ENCODE measurements at regions not wholly inside any gene's neighbourhood (a gene's known extent, or its start where the extent isn't known, plus 50 kb on each side); places are given as distances from the start of the nearest gene placed in this dataset.

GRCh38 chr13:107088061-107088460, 520.1 kb upstream of the ARGLU1 start:
- ChIA-PET CTCF (no interaction called here), POLR2A (no interaction called here)
- no peak for TF ChIP-seq ZNF629 (tag by site-specific recombination; IDR thresholded peaks at IDR 0.05)
- no peak for TF ChIP-seq HOXA7 (CRISPR knock-in tag; IDR thresholded peaks at IDR 0.05; ENCODE audit: borderline replicate concordance)
- no peak for TF ChIP-seq ZNF423 (tag by site-specific recombination; IDR thresholded peaks at IDR 0.05)
- no peak for TF ChIP-seq KLF8 (tag by site-specific recombination; IDR thresholded peaks at IDR 0.05)
- TF ChIP-seq EGR2 (tag by site-specific recombination; IDR thresholded peaks at IDR 0.05; ENCODE audit: low read depth): no peak
- TF ChIP-seq ZNF660 (tag by site-specific recombination; IDR thresholded peaks at IDR 0.05): no peak
- TF ChIP-seq ZBTB11 (tag by site-specific recombination; conservative IDR thresholded peaks at IDR 0.05; ENCODE audit: low read depth): no peak
- TF ChIP-seq ZXDB (tag by site-specific recombination; IDR thresholded peaks at IDR 0.05): no peak
- no peak for TF ChIP-seq ZNF16 (tag by site-specific recombination; IDR thresholded peaks at IDR 0.05; ENCODE audit: low read depth)
- TF ChIP-seq GFI1B (tag by site-specific recombination; IDR thresholded peaks at IDR 0.05): no peak
- no peak for TF ChIP-seq ZNF311 (tag by site-specific recombination; IDR thresholded peaks at IDR 0.05; ENCODE audit: borderline replicate concordance)
- no peak for TF ChIP-seq KLF7 (tag by site-specific recombination; IDR thresholded peaks at IDR 0.05; ENCODE audit: borderline replicate concordance)
- Histone ChIP-seq H3K36me3 (ENCODE audit: control insufficient read depth in 2 of 2, insufficient read depth in 1 of 2, low read length in 2 of 2) (no peaks in the 10 kb centered on the region), H3K27ac (ENCODE audit: extremely low read depth, low read depth, low read length) (no peak overlapping the region), H3K4me1 (ENCODE audit: control insufficient read depth, insufficient read depth, low read length) (no peaks in the 10 kb centered on the region), H3K9me3 (ENCODE audit: control insufficient read depth, insufficient read depth, low read depth, low read length) (no peaks in the 10 kb centered on the region), H3K4me3 (ENCODE audit: low read depth, low read length) (no peak overlapping the region)

DNA sequence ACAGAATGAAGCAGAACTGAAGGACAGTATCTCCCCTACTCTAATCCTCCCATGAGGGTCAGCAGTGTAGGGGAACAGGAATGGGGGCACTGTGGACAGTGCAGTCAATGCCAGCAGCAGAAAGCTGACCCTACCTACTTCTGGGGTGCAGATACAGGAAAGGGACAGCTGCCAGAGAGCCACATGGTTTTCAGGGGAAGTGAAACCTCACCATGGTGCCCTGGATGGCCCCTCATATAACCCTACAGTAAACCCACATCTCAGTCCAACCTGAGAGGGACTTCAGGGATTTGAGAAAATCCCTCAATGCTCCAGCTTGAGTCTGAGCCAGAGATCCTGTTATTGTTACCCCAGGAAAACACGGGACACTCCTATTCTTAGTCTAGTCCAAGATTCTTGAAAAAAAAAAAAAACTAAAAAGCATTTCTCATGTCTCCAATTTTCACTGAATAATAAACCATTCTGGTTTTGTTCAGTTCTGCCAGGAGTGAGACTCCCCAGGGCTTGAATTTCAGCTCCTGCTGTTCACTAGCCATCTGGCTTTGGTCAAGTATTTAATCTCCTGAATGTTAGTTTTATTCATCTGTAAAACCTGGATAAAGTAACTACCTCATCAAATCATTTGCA, 511.6 kb upstream of the ARGLU1 start:
- ChIA-PET POLR2A (no interaction called here), CTCF (no interaction called here)
- no peak overlapping the region for H3K27ac ChIP-seq (ENCODE audit: extremely low read depth, low read depth, low read length)
- no peaks in the 10 kb centered on the region for H3K4me1 ChIP-seq (ENCODE audit: control insufficient read depth, insufficient read depth, low read length)
- no peaks in the 10 kb centered on the region for H3K9me3 ChIP-seq (ENCODE audit: control insufficient read depth, insufficient read depth, low read depth, low read length)
- no peaks in the 10 kb centered on the region for H3K36me3 ChIP-seq (ENCODE audit: control insufficient read depth in 2 of 2, insufficient read depth in 1 of 2, low read length in 2 of 2)
- no peak overlapping the region for H3K4me3 ChIP-seq (ENCODE audit: low read depth, low read length)
- no peak for TF ChIP-seq ZNF747 (tag by site-specific recombination; IDR thresholded peaks at IDR 0.05)
- TF ChIP-seq ZNF48 (tag by site-specific recombination; IDR thresholded peaks at IDR 0.05): no peak
- TF ChIP-seq ZNF473 (tag by site-specific recombination; IDR thresholded peaks at IDR 0.05): no peak
- TF ChIP-seq, protein P1, sequence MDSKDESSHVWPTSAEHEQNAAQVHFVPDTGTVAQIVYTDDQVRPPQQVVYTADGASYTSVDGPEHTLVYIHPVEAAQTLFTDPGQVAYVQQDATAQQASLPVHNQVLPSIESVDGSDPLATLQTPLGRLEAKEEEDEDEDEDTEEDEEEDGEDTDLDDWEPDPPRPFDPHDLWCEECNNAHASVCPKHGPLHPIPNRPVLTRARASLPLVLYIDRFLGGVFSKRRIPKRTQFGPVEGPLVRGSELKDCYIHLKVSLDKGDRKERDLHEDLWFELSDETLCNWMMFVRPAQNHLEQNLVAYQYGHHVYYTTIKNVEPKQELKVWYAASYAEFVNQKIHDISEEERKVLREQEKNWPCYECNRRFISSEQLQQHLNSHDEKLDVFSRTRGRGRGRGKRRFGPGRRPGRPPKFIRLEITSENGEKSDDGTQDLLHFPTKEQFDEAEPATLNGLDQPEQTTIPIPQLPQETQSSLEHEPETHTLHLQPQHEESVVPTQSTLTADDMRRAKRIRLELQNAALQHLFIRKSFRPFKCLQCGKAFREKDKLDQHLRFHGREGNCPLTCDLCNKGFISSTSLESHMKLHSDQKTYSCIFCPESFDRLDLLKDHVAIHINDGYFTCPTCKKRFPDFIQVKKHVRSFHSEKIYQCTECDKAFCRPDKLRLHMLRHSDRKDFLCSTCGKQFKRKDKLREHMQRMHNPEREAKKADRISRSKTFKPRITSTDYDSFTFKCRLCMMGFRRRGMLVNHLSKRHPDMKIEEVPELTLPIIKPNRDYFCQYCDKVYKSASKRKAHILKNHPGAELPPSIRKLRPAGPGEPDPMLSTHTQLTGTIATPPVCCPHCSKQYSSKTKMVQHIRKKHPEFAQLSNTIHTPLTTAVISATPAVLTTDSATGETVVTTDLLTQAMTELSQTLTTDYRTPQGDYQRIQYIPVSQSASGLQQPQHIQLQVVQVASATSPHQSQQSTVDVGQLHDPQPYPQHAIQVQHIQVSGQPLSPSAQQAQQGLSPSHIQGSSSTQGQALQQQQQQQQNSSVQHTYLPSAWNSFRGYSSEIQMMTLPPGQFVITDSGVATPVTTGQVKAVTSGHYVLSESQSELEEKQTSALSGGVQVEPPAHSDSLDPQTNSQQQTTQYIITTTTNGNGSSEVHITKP (tag by site-specific recombination; IDR thresholded peaks at IDR 0.05): no peak
- TF ChIP-seq ZBTB10 (tag by site-specific recombination; IDR thresholded peaks at IDR 0.05): no peak
- TF ChIP-seq KLF7 (tag by site-specific recombination; IDR thresholded peaks at IDR 0.05; ENCODE audit: borderline replicate concordance): no peak
- TF ChIP-seq ZNF837 (tag by site-specific recombination; IDR thresholded peaks at IDR 0.05): no peak
- no peak for TF ChIP-seq ZNF530 (tag by site-specific recombination; IDR thresholded peaks at IDR 0.05; ENCODE audit: low read depth)
- no peak for TF ChIP-seq ZNF239 (tag by site-specific recombination; IDR thresholded peaks at IDR 0.05)
